A549 (cell line): ENCODE measurements at regions not wholly inside any gene's neighbourhood (a gene's known extent, or its start where the extent isn't known, plus 50 kb on each side); places are given as distances from the start of the nearest gene placed in this dataset.

ENCODE experiments used
- CTCF ChIP-seq: fragments of >200 bp; sonication (Bioruptor Twin); formaldehyde crosslinking; IDR thresholded peaks from 3 replicates; pipeline ENCODE4 v1.5.1; 2016
- EP300 ChIP-seq, 2 experiments: fragments of >200 bp; sonication (Bioruptor Twin); formaldehyde crosslinking; IDR thresholded peaks; 2 replicates in 1 of 2; 3 replicates in 1 of 2; pipeline ENCODE4 v1.6.1; 2016 to 2017
- MYC ChIP-seq: IDR thresholded peaks from 2 replicates; pipeline ENCODE4 v1.6.1; 2012; ENCODE audit warnings: mild to moderate bottlenecking, inconsistent platforms, low read length, improper control_type of control experiment, borderline replicate concordance
- RNF2 ChIP-seq: fragments of 200-600 bp; sonication (generic); IDR thresholded peaks from 2 replicates; pipeline ENCODE4 v1.6.1; 2016; ENCODE audit warnings: low read depth, mild to moderate bottlenecking, antibody characterized with exemption, moderate library complexity, borderline replicate concordance

GRCh38 chr13:39803156-39803555 lies 147.7 kb downstream of the COG6 start:
- TF ChIP-seq EP300 (IDR thresholded peaks at IDR 0.05) (no peak), RNF2 (no peak), CTCF (no peak), MYC (no peak)
